ENCODE measurements at regions not wholly inside any gene's neighbourhood (a gene's known extent, or its start where the extent isn't known, plus 50 kb on each side); places are given as distances from the start of the nearest gene placed in this dataset.

- TF ChIP-seq BHLHE40 (IDR thresholded peaks at IDR 0.05; ENCODE audit: borderline replicate concordance) (no peak), FOXM1 (IDR thresholded peaks at IDR 0.05; ENCODE audit: borderline replicate concordance) (no peak), HDGF (IDR thresholded peaks at IDR 0.05; ENCODE audit: borderline replicate concordance) (no peak), L3MBTL2 (conservative IDR thresholded peaks at IDR 0.05) (no peak), SP1 (IDR thresholded peaks at IDR 0.05) (no peak), NFRKB (IDR thresholded peaks at IDR 0.05) (no peak), LEF1 (IDR thresholded peaks at IDR 0.05; ENCODE audit: borderline replicate concordance) (no peak), ELF4 (IDR thresholded peaks at IDR 0.05) (no peak), ZNF384 (IDR thresholded peaks at IDR 0.05) (no peak)
Measured at GRCh38 chr9:100919506-100919905, 109.0 kb upstream of the PLPPR1 start.
